ENCODE measurements at regions not wholly inside any gene's neighbourhood (a gene's known extent, or its start where the extent isn't known, plus 50 kb on each side); places are given as distances from the start of the nearest gene placed in this dataset.

GRCh38 chr7:79933144-79933543 is 201.5 kb upstream of the GNAI1 start:
- TF ChIP-seq EGR1 (IDR thresholded peaks at IDR 0.05) (no peak), USF1 (IDR thresholded peaks at IDR 0.05) (no peak), NFIC (IDR thresholded peaks at IDR 0.05) (no peak), TAF1 (IDR thresholded peaks at IDR 0.05; ENCODE audit: low read depth) (no peak), YY1 (IDR thresholded peaks at IDR 0.05; ENCODE audit: low read depth) (no peak), RAD21 (IDR thresholded peaks at IDR 0.05; ENCODE audit: low read depth) (no peak), EP300 (IDR thresholded peaks at IDR 0.05; ENCODE audit: borderline replicate concordance) (no peak), ZBTB7A (IDR thresholded peaks at IDR 0.05; ENCODE audit: low read depth) (no peak), MAX (IDR thresholded peaks at IDR 0.05) (no peak), FOXM1 (IDR thresholded peaks at IDR 0.05; ENCODE audit: borderline replicate concordance, low read depth) (no peak), TCF12 (IDR thresholded peaks at IDR 0.05; ENCODE audit: low read depth) (no peak), CEBPB (IDR thresholded peaks at IDR 0.05) (no peak), REST (IDR thresholded peaks at IDR 0.05; ENCODE audit: low read depth) (no peak), CREB1 (IDR thresholded peaks at IDR 0.05; ENCODE audit: low read depth) (no peak), TEAD4 (IDR thresholded peaks at IDR 0.05) (no peak)

- TF ChIP-seq CEBPB (IDR thresholded peaks at IDR 0.05) (no peak), ZBTB7A (IDR thresholded peaks at IDR 0.05; ENCODE audit: low read depth) (no peak), FOXM1 (IDR thresholded peaks at IDR 0.05; ENCODE audit: borderline replicate concordance, low read depth) (no peak), RAD21 (IDR thresholded peaks at IDR 0.05; ENCODE audit: low read depth) (no peak), EGR1 (IDR thresholded peaks at IDR 0.05) (no peak), TEAD4 (IDR thresholded peaks at IDR 0.05) (no peak), TCF12 (IDR thresholded peaks at IDR 0.05; ENCODE audit: low read depth) (no peak), TAF1 (IDR thresholded peaks at IDR 0.05; ENCODE audit: low read depth) (no peak), REST (IDR thresholded peaks at IDR 0.05; ENCODE audit: low read depth) (no peak), USF1 (IDR thresholded peaks at IDR 0.05) (no peak), EP300 (IDR thresholded peaks at IDR 0.05; ENCODE audit: borderline replicate concordance) (no peak), NFIC (IDR thresholded peaks at IDR 0.05) (no peak), CREB1 (IDR thresholded peaks at IDR 0.05; ENCODE audit: low read depth) (no peak), MAX (IDR thresholded peaks at IDR 0.05) (no peak), YY1 (IDR thresholded peaks at IDR 0.05; ENCODE audit: low read depth) (no peak)
These were observed 204.0 kb upstream of the GNAI1 start for GRCh38 chr7:79930604-79931003.

- TF ChIP-seq TAF1 (IDR thresholded peaks at IDR 0.05; ENCODE audit: low read depth) (no peak), YY1 (IDR thresholded peaks at IDR 0.05; ENCODE audit: low read depth) (no peak), EGR1 (IDR thresholded peaks at IDR 0.05) (no peak), CREB1 (IDR thresholded peaks at IDR 0.05; ENCODE audit: low read depth) (no peak), TCF12 (IDR thresholded peaks at IDR 0.05; ENCODE audit: low read depth) (no peak), FOXM1 (IDR thresholded peaks at IDR 0.05; ENCODE audit: borderline replicate concordance, low read depth) (no peak), TEAD4 (IDR thresholded peaks at IDR 0.05) (no peak), RAD21 (IDR thresholded peaks at IDR 0.05; ENCODE audit: low read depth) (no peak), REST (IDR thresholded peaks at IDR 0.05; ENCODE audit: low read depth) (no peak), MAX (IDR thresholded peaks at IDR 0.05) (no peak), NFIC (IDR thresholded peaks at IDR 0.05) (no peak), EP300 (IDR thresholded peaks at IDR 0.05; ENCODE audit: borderline replicate concordance) (no peak)
These were observed 207.5 kb upstream of the GNAI1 start for GRCh38 chr7:79927116-79927515.

- TF ChIP-seq CREB1 (IDR thresholded peaks at IDR 0.05; ENCODE audit: low read depth) (no peak), EP300 (IDR thresholded peaks at IDR 0.05; ENCODE audit: borderline replicate concordance) (no peak), REST (IDR thresholded peaks at IDR 0.05; ENCODE audit: low read depth) (no peak), YY1 (IDR thresholded peaks at IDR 0.05; ENCODE audit: low read depth) (no peak), ZBTB7A (IDR thresholded peaks at IDR 0.05; ENCODE audit: low read depth) (no peak), USF1 (IDR thresholded peaks at IDR 0.05) (no peak), TEAD4 (IDR thresholded peaks at IDR 0.05) (no peak), FOXM1 (IDR thresholded peaks at IDR 0.05; ENCODE audit: borderline replicate concordance, low read depth) (no peak), MAX (IDR thresholded peaks at IDR 0.05) (no peak), TAF1 (IDR thresholded peaks at IDR 0.05; ENCODE audit: low read depth) (no peak), NFIC (IDR thresholded peaks at IDR 0.05) (no peak), TCF12 (IDR thresholded peaks at IDR 0.05; ENCODE audit: low read depth) (no peak), EGR1 (IDR thresholded peaks at IDR 0.05) (no peak), RAD21 (IDR thresholded peaks at IDR 0.05; ENCODE audit: low read depth) (no peak), CEBPB (IDR thresholded peaks at IDR 0.05) (no peak)
These were observed 210.7 kb upstream of the GNAI1 start for GRCh38 chr7:79923953-79924352.

All from Ishikawa (cell line).